Activated CD8-positive, alpha-beta memory T cell treated with anti-CD3 and anti-CD28 coated beads for 48 hours (primary cell): ENCODE measurements at regions not wholly inside any gene's neighbourhood (a gene's known extent, or its start where the extent isn't known, plus 50 kb on each side); places are given as distances from the start of the nearest gene placed in this dataset.

Source experiments
- DNase-seq, 3 experiments: peaks; one replicate each; pipeline ENCODE4 v3.0.0-alpha.2; 2020; ENCODE audit warnings: low read depth in 2 of 3, low spot score in 2 of 3

GRCh38 chr3:28800203-28800602 is 451.6 kb upstream of the AZI2 start:
- DNase-seq: no peak

DNA sequence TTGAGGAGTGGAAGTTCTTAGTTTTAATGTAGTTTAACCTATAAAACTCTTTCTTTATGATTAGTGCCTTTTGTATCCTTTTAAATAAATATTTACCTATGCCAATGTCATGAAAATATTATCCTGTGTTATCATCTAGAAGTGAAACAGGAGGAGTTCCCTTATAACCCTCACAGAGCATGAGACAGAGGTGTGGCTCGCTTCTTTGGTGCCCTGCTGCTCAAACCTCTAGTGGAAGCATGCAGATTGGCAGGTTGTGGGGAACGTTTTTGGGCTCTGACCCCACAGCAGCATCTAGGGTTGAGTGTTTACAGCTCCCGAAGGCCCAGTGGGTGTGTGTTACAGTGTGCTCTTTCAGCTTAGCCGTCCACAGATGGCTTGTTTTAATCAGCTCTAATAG is 459.4 kb upstream of the AZI2 start:
- DNase-seq: no peak

GRCh38 chr3:28816017-28816416 is 464.9 kb upstream of the RBMS3 start:
- no peak for DNase-seq

- DNase-seq: no peak
Observed at GRCh38 chr3:28824316-28824715, 456.6 kb upstream of the RBMS3 start.

GRCh38 chr3:28826840-28827239 is 454.0 kb upstream of the RBMS3 start:
- no peak for DNase-seq

- DNase-seq: no peak
Observed at GRCh38 chr3:28835249-28835648, 445.6 kb upstream of the RBMS3 start.

- DNase-seq: no peak
Observed at GRCh38 chr3:28835751-28836150, 445.1 kb upstream of the RBMS3 start.

DNA sequence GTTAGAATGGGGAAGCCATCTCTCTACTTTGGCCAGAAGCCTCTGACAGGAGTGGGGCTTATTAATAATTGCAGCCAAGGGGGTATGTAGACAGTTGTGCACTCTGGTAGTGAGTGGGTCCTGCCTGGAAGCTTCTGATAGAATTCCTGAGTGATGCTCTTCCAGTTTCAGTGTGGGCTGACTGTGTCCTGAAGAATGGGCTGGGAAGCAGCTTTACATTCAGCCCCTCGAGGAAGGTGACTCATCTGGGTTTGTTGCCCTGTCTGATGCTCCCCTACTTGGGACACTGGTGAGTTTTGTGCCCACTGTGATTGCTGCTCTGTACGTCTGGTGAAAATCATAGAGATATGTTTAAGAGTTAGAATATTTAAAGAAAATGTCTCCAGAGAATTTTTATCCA is 444.7 kb upstream of the RBMS3 start:
- no peak for DNase-seq

DNA sequence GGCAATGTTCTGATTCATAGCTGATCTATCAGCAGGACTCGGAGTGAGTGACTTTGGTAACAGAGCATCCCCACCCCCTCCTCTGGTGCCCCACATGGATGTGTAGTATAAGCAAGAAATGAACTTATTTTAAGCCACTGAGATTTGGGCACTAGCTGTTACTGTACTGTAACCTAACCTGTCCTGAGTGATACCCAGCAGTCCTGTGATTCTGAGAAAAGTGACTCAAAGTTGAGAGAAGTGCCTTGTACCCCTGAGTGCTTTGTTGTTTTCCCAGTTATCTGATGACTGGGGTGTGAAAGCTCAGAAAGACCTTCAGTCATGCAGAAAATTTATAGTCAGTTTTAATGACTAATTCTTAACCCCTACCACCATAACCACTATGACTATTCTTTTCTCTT is 439.9 kb upstream of the RBMS3 start:
- peak in 1 of 3 experiments; percentile 9 for DNase-seq

- no peak for DNase-seq
Observed at GRCh38 chr3:28841441-28841840, 439.4 kb upstream of the RBMS3 start.

GRCh38 chr3:28844298-28845005 is 436.4 kb upstream of the RBMS3 start:
- DNase-seq: no peak

GRCh38 chr3:28845006-28845324 is 435.9 kb upstream of the RBMS3 start:
- DNase-seq: no peak

- DNase-seq: no peak
Observed at GRCh38 chr3:28846971-28847478, 433.8 kb upstream of the RBMS3 start.

GRCh38 chr3:28847736-28848135 is 433.1 kb upstream of the RBMS3 start:
- DNase-seq: no peak

- no peak for DNase-seq
Observed at GRCh38 chr3:28850186-28850585, 430.7 kb upstream of the RBMS3 start.

GRCh38 chr3:28853830-28854229 is 427.0 kb upstream of the RBMS3 start:
- no peak for DNase-seq

GRCh38 chr3:28856796-28857195 is 424.1 kb upstream of the RBMS3 start:
- no peak for DNase-seq

- no peak for DNase-seq
Observed at GRCh38 chr3:28859897-28860296, 421.0 kb upstream of the RBMS3 start.

GRCh38 chr3:28860307-28860706 is 420.6 kb upstream of the RBMS3 start:
- no peak for DNase-seq

- no peak for DNase-seq
Observed at GRCh38 chr3:28863186-28863585, 417.7 kb upstream of the RBMS3 start.

DNA sequence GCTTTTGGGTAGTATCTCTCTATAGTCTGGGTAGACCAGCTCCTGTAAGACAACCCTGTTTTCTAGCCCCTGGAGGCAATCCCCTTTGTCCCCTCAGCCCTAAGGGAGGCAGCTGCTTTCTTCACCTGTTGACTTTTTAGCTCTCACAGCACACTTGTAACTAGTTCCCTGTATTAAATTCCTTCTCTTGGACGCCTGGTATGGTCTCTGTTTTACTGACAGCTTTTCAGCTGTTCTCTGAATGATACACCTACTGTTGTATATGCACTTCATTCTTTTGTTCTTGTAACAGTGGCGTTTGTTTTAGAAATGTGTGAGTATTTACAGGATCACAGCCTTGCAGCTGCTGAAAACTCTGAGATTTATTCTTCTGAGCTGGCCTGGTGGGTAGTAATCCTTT is 413.0 kb upstream of the RBMS3 start:
- DNase-seq: no peak

DNA sequence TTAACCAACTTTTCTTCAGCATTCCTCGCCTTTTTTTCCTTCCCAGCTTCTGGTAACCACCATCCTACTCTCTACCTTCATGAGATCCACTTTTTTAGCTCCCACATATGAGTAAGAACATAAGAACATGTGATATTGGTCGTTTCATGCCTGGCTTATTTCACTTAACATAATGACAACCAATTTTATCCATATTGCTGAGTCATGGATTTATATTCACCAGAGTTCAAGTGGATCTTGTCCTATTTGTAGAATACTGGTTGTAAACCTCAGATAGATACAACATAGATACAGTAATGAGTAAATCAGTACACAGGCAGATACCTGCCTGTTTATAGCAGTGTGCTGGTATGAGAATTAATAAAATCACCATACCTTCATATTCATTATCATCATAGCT is 412.0 kb upstream of the RBMS3 start:
- no peak for DNase-seq

GRCh38 chr3:28877912-28878311 is 403.0 kb upstream of the RBMS3 start:
- DNase-seq: no peak
